IMR-90 (cell line): ENCODE measurements at regions not wholly inside any gene's neighbourhood (a gene's known extent, or its start where the extent isn't known, plus 50 kb on each side); places are given as distances from the start of the nearest gene placed in this dataset.

Experiments
- BHLHE40 ChIP-seq: fragments of 150-350 bp; IDR thresholded peaks from 2 replicates; pipeline ENCODE4 v1.6.1; 2016; ENCODE audit warnings: mild to moderate bottlenecking, low read depth, low read length
- CHD1 ChIP-seq: IDR thresholded peaks from 2 replicates; pipeline ENCODE4 v1.6.1; 2012; ENCODE audit warnings: low read depth, low read length, improper control_type of control experiment
- CTCF ChIP-seq: conservative IDR thresholded peaks from 2 replicates; pipeline ENCODE4 v1.5.1; 2012; ENCODE audit warnings: mild to moderate bottlenecking, low read depth, low read length, improper control_type of control experiment
- FOS ChIP-seq: fragments of 150-350 bp; IDR thresholded peaks from 2 replicates; pipeline ENCODE4 v1.6.1; 2016; ENCODE audit warnings: low read depth, low read length
- MAZ ChIP-seq: IDR thresholded peaks from 2 replicates; pipeline ENCODE4 v1.6.1; 2012; ENCODE audit warnings: low read depth, mild to moderate bottlenecking, low read length, improper control_type of control experiment, moderate library complexity, borderline replicate concordance
- MXI1 ChIP-seq: IDR thresholded peaks from 2 replicates; pipeline ENCODE4 v1.6.1; 2012; ENCODE audit warnings: low read depth, mild to moderate bottlenecking, low read length, moderate library complexity, borderline replicate concordance
- NFE2L2 ChIP-seq: fragments of 150-350 bp; IDR thresholded peaks from 2 replicates; pipeline ENCODE4 v1.6.1; 2016; ENCODE audit warnings: low read depth, mild to moderate bottlenecking, low read length
- POLR2A ChIP-seq: IDR thresholded peaks from 2 replicates; pipeline ENCODE4 v1.6.1; 2012; ENCODE audit warnings: mild to moderate bottlenecking, low read depth, low read length
- RAD21 ChIP-seq: IDR thresholded peaks from 2 replicates; pipeline ENCODE4 v1.6.1; 2012; ENCODE audit warnings: low read length, improper control_type of control experiment
- RCOR1 ChIP-seq: IDR thresholded peaks from 2 replicates; pipeline ENCODE4 v1.6.1; 2012; ENCODE audit warnings: mild to moderate bottlenecking, low read length, improper control_type of control experiment; ENCODE audit not compliant: insufficient replicate concordance
- RFX5 ChIP-seq: IDR thresholded peaks from 2 replicates; pipeline ENCODE4 v1.8.0; 2012; ENCODE audit warnings: low read depth, mild to moderate bottlenecking, low read length, moderate library complexity
- TF ChIP-seq, protein P1 (sequence below): fragments of 150-350 bp; IDR thresholded peaks from 2 replicates; pipeline ENCODE4 v1.6.1; 2017; ENCODE audit warnings: mild to moderate bottlenecking, antibody characterized with exemption, low read length, low read depth

GRCh38 chr4:19317377-19317776, 934.3 kb upstream of the SLIT2 start:
- TF ChIP-seq CTCF, result no peak
- TF ChIP-seq POLR2A, result no peak
- TF ChIP-seq FOS, result no peak
- TF ChIP-seq, protein P1, sequence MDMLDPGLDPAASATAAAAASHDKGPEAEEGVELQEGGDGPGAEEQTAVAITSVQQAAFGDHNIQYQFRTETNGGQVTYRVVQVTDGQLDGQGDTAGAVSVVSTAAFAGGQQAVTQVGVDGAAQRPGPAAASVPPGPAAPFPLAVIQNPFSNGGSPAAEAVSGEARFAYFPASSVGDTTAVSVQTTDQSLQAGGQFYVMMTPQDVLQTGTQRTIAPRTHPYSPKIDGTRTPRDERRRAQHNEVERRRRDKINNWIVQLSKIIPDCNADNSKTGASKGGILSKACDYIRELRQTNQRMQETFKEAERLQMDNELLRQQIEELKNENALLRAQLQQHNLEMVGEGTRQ, result no peak
- TF ChIP-seq BHLHE40, result no peak
- TF ChIP-seq MAZ, result no peak
- TF ChIP-seq RCOR1, result no peak
- no peak for TF ChIP-seq RFX5
- no peak for TF ChIP-seq CHD1
- no peak for TF ChIP-seq RAD21
- no peak for TF ChIP-seq NFE2L2
- TF ChIP-seq MXI1, result no peak
